ENCODE measurements at regions not wholly inside any gene's neighbourhood (a gene's known extent, or its start where the extent isn't known, plus 50 kb on each side); places are given as distances from the start of the nearest gene placed in this dataset.

GRCh38 chr18:7417727-7418126 lies 149.4 kb upstream of the PTPRM start:
- no peak for DNase-seq
- H3K4me3 ChIP-seq = no peak overlapping the region
- H3K27ac ChIP-seq = no peak overlapping the region
- no peak for ATAC-seq
- peaks cover 0 to 4% (median 0%) of the 10 kb centered on the region in 11 donors for H3K9me3 ChIP-seq
- TF ChIP-seq, protein P1, sequence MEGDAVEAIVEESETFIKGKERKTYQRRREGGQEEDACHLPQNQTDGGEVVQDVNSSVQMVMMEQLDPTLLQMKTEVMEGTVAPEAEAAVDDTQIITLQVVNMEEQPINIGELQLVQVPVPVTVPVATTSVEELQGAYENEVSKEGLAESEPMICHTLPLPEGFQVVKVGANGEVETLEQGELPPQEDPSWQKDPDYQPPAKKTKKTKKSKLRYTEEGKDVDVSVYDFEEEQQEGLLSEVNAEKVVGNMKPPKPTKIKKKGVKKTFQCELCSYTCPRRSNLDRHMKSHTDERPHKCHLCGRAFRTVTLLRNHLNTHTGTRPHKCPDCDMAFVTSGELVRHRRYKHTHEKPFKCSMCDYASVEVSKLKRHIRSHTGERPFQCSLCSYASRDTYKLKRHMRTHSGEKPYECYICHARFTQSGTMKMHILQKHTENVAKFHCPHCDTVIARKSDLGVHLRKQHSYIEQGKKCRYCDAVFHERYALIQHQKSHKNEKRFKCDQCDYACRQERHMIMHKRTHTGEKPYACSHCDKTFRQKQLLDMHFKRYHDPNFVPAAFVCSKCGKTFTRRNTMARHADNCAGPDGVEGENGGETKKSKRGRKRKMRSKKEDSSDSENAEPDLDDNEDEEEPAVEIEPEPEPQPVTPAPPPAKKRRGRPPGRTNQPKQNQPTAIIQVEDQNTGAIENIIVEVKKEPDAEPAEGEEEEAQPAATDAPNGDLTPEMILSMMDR (IDR thresholded peaks at IDR 0.05) = no peak
- H3K36me3 ChIP-seq = no peaks in the 10 kb centered on the region
- H3K4me1 ChIP-seq = peaks cover 0 to 22% (median 9%) of the 10 kb centered on the region in 9 donors
- no peaks in the 10 kb centered on the region for H3K27me3 ChIP-seq
- intact Hi-C loops (cut with DNase I) = loop anchor here in 2 of 10 donors (5.0 to 10.0 kb wide), 2 partner anchors 35 to 53 kb away; no protein-coding TSS in a partner anchor
- 92 to 93% methylated on average over 4 of the region's 4 CpGs for WGBS, 2 donors

- Histone ChIP-seq H3K4me1 (no peaks in the 10 kb centered on the region), H3K4me3 (no peak overlapping the region), H3K36me3 (no peaks in the 10 kb centered on the region), H3K9me3 (peaks cover 0 to 5% (median 0%) of the 10 kb centered on the region in 11 donors), H3K27me3 (no peaks in the 10 kb centered on the region), H3K27ac (no peak overlapping the region)
- intact Hi-C loops (cut with DNase I) = no loop called here
- 83 to 89% methylated on average over 3 of the region's 3 CpGs for WGBS, 2 donors
- ATAC-seq (no peak), DNase-seq (no peak)
- TF ChIP-seq, protein P1 (IDR thresholded peaks at IDR 0.05) = no peak
These were observed 137.3 kb upstream of the PTPRM start for GRCh38 chr18:7429831-7430230.

- Histone ChIP-seq H3K36me3 (no peaks in the 10 kb centered on the region), H3K9me3 (no peaks in the 10 kb centered on the region), H3K27ac (no peak overlapping the region), H3K4me1 (no peaks in the 10 kb centered on the region), H3K4me3 (no peak overlapping the region), H3K27me3 (no peaks in the 10 kb centered on the region)
- WGBS, 2 donors = 65 to 85% methylated on average over 2 of the region's 2 CpGs
- intact Hi-C loops (cut with DNase I) = no loop called here
- TF ChIP-seq, protein P1 (IDR thresholded peaks at IDR 0.05) = no peak
- DNase-seq = no peak
- no peak for ATAC-seq
These were observed 130.9 kb upstream of the PTPRM start for GRCh38 chr18:7436166-7436565.

GRCh38 chr18:7437870-7438269 lies 129.2 kb upstream of the PTPRM start:
- H3K9me3 ChIP-seq = no peaks in the 10 kb centered on the region
- H3K27ac ChIP-seq = no peak overlapping the region
- H3K36me3 ChIP-seq = no peaks in the 10 kb centered on the region
- no peaks in the 10 kb centered on the region for H3K4me1 ChIP-seq
- H3K27me3 ChIP-seq = no peaks in the 10 kb centered on the region
- H3K4me3 ChIP-seq = no peak overlapping the region
- 69 to 82% methylated on average over 7 of the region's 7 CpGs for WGBS, 2 donors
- intact Hi-C loops (cut with DNase I) = no loop called here
- TF ChIP-seq, protein P1 (IDR thresholded peaks at IDR 0.05) = no peak
- ATAC-seq = no peak
- DNase-seq = no peak
